Jurkat, Clone E6-1 (cell line): ENCODE measurements at regions not wholly inside any gene's neighbourhood (a gene's known extent, or its start where the extent isn't known, plus 50 kb on each side); places are given as distances from the start of the nearest gene placed in this dataset.

ENCODE experiments used
- DNase-seq: peaks from one replicate; pipeline ENCODE4 v3.0.0-alpha.2; 2011; ENCODE audit warnings: low read depth, low spot score
- H3K4me3 ChIP-seq: 2 replicates; pipeline ENCODE4 v1.5.1; 2011; ENCODE audit warnings: mild to moderate bottlenecking, low read length, control low read depth, moderate library complexity

DNA sequence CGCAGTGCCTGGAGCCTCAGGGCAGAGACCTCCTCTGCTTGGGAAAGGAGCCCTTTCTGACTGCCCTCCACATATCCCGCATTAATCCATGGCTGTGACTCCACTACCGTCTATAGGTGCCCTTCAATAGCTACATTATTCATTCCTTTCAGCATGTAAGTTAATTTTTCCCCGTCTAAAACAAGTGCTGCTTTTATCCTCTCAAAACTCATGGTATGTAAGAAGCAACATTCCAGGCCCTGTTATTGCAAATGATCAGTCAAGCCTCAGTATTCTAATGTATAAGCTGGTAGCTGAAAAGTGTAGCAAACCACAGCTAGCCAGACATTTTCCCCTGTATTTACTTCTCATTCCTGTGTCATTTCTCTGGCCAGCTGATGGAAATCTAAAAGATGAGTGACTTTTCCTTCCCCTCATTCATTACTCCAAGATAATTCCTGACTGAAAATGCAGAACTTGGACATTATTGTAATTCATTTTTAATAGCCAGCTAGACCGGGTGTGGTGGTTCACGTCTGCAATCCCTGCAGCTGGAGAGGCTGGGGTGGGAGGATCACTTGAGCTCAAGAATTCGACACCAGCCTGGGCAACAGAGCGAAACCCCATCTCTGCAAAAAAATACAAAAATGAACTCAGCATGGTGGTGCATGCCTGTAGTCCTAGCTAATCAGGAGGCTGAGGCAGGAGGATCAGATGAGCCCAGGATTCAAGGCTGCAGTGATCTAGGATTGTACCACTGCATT is 88.5 kb upstream of the SOD1 start:
- no peak overlapping the region for H3K4me3 ChIP-seq

DNA sequence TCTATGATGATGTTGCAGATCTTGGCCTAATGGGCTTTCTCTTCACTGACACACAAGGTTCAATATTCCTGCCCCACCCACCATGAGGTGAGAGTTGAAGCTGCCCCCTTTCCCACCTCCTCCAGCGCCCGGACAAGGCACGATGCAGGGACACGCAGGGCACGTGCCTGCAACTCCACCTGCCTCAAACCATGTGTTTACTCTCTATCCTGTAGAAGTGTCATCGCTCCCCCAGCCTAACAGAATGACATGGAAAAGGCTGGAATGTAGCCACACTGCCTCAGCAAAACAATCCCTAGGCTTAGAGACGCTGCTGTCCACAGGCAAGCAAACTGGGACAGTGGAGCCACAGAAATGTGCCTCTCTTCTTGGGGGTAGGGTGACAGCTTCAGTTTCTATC is 92.9 kb upstream of the SOD1 start:
- DNase-seq = no peak

More for the DNA sequence above, 88.5 kb upstream of the SOD1 start:
- DNase-seq = no peak

DNA sequence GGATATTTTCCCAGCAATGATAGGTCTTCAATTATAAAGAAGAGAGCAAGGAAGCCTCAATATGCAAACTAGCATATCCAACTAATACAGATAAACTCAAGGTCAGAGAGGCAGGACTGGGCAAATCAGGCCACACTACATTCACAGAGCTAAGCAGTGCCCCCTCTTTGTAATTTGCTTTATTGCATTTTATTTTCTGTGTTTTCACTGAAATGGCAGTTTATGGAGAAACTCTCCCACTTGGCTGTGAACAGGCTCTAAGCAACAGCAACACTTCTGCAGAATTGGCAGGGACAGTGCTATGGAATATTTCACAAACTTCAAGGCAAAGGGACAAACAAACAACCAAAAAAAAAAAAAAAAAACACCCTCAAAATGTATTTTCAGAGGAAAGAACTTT is 93.4 kb upstream of the SOD1 start:
- H3K4me3 ChIP-seq = no peak overlapping the region
- no peak for DNase-seq

More for the DNA sequence above, 92.9 kb upstream of the SOD1 start:
- no peak overlapping the region for H3K4me3 ChIP-seq

DNA sequence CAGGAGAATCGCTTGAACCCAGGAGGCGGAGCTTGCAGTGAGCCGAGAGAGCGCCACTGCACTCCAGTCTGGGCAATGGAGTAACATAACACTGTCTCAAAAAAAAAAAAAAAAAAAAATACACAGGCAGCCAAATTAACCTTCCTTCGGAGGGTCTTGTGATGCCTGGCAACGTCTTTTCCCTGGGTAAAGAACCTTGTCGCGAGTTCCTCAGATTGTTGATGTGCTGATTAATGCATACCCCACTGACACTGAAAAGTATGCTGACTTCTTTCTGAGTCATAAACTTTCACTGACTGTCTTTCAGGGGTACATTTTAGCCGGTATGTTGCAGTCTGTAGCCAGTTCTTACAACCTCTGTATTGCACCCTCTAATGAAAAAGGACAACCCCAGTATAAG is 95.1 kb upstream of the SOD1 start:
- no peak for DNase-seq
- no peak overlapping the region for H3K4me3 ChIP-seq

DNA sequence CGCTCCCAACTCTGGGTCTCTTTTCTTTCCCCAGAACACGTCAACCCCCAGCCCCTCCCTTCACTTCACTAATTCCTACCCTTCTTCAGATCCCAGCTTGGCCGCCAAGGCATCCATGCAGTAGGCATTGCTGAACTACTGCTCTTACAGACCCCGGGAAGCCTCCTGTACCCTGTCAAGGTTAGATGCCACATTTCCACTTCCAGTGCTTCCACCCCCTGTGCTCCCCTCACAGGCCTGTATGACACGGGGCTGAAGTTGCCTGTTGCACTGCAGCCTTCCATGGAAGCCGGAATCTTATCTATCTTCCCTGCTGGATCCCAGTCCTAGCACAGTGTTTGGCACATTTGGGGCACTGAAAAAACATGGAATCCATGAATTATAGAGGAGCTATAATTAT is 99.0 kb upstream of the SOD1 start:
- peak overlapping the region; percentile 98 for H3K4me3 ChIP-seq
- DNase-seq = no peak

DNA sequence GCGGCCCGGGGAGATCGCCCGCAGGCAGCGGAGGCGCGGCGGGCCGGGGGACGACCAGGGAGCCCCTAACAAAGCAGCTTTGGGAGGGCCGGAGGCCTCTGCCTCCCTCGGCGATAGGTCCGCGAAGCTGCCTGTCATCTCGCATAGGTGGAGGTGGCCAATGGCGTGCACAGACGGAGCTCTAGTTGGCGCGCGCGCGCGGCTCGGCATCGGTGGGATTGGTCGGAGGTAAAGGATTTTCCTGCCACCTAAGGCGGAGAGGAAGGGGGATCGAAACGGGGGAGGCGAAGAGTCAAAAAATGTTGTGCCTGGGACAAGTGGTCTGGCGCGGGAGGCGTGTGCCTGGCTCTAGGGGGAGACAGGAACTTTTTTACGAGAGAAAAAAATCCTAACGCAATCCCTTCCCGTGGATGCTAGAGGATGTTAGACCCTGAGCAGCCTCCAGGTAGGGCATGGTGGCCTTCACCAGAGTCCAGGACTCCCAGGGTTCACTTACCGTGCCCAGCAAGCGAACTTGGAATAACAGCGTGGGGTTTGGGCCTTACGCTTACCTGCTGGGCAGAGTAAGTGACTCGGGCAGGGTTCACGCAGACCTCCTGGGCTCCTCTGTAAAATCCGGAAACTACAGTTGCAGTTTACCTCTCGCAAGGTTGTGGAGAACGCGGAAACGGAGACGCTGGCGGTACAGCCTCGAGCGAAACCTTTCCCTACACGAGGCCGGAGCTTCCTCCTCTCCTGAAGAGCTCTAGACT is 99.9 kb upstream of the SOD1 start:
- peak; percentile 97 for DNase-seq
- peak overlapping the region; percentile 98 for H3K4me3 ChIP-seq

DNA sequence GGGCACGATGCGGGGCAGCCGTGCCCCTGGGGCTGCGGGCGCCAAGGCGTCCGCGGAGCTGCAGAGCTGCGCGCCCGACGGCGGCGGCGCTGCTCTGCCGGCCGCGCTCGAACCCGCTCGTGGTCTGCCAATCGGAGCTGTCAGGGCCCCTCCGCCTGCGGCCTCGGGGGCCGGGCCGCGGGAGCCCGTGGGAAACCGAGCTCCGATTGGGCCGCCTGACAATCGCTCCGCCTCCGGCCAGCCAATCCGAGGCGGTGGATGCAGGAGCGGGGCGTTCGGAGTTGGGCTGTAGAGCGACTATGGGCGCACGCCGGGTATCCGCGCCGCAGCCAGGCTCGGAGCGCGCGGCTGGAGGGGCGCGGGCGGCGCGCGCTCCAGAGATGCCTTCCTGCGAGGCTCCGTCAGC is 100.5 kb upstream of the SOD1 start:
- DNase-seq = peak; percentile 95
- peak overlapping the region; percentile 98 for H3K4me3 ChIP-seq

DNA sequence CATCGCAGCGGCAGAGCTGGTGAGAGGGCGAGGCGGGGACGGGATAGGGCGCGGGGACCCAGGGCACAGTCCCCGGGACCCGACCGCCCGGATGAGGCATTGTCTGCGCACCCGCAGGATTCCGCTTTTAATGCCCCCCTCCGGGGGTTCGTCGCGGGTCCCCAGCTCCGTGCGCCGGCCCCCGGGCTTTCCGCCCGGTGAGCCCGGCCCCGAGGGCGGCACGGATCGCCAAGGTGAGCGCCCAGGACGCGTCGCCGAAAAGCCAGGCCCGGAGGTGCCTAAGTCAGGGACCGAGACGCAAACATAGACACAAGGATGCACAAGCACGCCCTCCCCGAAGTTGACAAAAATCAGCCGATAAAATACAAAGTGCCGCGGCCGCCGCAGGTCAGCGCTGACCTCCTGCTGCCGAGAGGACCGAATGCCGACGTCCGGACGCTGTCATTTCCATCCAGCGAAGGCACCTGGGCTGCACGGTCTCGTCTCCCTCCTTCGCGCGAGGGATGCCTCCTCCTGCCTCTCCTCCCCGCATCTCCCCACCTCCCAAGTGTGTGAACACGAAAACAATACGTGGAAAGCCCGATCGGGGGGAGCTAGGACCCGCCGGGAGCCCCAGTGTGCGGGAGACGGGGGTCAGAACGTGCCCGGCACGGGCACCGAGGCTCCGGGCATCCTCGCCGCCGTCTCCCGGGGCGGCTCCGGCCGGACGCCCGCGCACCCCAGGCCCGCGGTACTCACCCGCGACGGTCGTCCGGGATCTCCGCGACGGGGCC is 101.1 kb upstream of the SOD1 start:
- DNase-seq = no peak

DNA sequence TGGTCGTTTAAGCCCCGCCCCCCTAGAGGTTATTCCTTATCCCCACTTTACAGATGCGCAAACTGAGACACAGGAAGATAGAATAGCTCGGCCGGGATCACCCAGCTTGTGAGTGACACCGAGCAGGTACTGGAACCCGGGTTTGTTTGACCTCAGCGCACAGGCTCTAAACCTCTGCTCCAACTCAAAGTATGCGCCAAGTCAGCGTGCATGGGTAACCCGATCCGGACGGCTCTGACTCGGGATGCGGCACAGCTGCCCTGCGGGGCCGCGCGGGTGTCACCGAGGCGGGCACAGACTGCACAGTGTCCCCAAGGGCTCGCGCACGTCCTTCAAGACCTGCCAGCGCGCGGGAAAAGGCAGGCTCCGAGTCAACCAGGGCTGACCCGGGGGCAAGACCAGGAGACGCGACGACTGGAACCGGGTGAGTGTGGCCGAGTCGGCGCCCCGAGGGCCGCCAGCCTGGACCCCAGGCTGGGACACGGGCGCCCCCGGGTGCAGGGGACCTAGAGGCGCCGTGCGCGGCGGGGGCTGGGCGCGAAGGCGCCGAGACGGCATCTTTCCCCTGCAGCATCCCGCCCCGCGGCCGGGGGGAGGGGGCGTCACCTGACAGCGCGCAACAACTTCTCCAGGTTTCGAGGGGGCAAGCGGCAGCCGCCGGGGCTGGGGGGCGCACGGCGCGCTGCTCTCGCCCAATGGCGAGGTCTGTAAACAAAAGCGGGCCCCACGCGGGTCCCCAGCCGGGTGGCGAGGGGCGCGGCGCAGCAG is 101.9 kb upstream of the SOD1 start:
- no peak for DNase-seq
- H3K4me3 ChIP-seq = peak overlapping the region; percentile 87

More for the DNA sequence above, 101.1 kb upstream of the SOD1 start:
- H3K4me3 ChIP-seq = peak overlapping the region; percentile 87

DNA sequence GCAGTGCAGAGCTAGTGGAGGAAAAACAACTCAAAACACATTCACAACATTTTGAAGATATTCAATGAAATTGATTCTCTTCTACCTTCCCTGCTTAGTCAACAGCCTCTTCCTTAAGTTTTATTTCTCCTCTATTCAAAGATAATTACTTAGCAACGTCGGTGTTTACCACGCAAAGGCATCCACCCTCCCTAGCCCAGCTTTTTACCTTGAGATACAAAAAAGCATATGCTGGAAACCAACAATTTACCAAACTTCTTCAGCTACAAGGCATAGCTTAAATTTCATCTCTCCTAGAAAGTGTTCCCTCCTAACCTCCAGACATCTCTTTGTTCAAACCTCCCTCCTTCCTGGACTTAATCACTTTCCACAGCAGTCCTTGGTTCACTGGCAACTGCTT is 102.8 kb upstream of the SOD1 start:
- DNase-seq = no peak
- no peak overlapping the region for H3K4me3 ChIP-seq

DNA sequence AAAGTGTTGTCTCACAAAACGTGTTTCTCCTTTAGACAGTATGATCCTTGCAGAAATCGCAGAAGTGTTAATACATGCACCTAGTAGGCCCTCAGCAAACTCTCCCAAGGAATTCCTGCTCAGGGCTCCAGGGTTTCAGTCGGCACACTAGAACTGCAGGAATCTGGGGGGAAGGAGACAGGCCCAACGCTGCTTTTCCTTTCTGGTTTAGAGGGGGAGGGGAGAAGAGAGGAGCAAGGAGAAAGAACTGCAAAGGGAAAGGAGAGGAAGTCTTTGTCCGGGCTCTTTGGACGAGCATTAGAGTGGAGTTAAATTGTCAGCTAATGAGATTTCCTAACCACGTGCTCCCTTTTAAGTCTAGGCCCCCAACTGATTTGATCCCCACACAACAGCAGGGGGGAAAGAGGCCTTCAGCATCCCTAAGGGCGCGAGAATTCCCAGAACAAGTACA is 103.7 kb upstream of the SOD1 start:
- DNase-seq = no peak
- no peak overlapping the region for H3K4me3 ChIP-seq

DNA sequence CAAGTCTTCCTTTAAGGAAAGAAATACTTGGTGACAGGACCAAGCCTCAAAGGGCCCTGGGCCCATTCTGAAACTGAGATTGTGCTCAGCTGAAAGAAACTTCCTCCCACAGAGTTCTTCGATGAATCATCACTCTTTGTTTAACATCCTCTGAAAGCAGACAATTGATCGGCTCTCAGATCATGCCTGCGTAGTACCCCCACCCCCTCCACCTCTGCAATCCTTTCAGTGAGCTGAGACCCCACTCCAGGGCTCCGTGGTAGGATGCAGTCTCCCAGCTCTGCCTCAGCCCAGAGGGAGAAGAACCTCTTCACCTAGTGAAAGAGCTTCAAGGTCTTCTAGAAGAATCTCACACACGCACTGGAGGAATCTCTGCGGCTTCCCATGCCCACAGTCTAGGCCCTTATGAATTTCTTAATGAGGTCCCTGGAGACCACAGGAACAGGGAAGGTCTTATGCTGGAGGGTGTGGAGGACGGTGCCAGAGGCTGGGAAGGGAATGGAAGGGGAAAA is 104.9 kb upstream of the SOD1 start:
- H3K4me3 ChIP-seq = no peak overlapping the region
- DNase-seq = no peak

DNA sequence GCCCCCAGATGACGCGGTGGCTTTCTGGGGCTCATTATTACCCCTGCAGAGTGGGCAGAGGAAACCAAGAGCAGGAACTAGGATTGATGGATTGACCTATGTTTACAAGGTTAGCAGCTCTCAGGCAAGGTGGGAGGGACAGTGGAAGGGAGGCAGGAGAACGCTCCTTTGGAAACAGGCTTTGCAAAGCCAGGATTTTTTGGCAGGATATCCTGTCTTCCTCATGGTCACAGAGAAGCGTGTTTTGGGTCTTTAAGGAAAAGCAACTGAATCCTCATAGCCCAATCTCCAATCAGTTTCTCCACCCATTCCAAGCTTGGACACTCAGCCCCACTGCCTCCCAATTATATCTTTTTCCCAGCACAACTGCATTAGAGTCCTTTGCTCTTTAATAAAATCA is 105.6 kb upstream of the SOD1 start:
- H3K4me3 ChIP-seq = no peak overlapping the region
- no peak for DNase-seq

DNA sequence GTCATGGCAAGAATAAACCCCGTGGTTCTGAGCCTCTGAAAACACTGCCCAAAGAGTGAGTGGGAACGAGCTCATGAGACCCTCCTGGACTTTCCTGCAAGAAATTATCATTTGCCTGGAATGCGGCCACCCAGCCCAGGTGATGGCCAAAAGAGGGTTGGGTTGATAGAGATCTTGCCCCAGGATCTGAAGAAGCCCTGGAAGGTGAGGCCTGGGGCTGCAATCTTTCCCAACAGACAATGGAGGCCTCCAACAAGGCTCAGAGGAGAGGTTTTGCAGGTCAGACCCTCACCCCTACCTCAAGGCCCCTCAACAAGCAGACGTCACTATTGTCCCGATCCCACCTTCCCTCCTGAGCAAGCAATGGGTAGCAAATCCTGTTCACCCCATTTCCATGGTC is 106.0 kb upstream of the SOD1 start:
- DNase-seq = no peak
- H3K4me3 ChIP-seq = no peak overlapping the region

DNA sequence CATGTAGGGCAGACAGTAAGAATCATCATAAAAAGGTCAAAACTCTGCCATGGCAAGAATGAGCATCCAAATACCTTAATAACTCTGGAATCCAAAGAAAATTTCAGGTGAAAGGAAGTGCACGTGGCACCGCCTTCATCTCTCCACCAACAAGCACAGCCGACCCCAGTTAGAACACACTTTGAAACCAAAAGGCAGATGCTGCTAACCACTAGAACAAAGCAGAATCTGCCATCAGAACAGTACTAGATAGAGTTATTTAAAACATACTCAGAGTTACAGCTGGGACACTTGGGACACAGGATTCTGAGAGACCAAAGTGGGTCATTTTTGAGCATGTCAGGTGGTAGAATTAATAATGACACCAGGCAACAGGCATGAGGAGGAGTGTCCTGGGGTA is 106.7 kb upstream of the SOD1 start:
- no peak overlapping the region for H3K4me3 ChIP-seq
- DNase-seq = no peak

DNA sequence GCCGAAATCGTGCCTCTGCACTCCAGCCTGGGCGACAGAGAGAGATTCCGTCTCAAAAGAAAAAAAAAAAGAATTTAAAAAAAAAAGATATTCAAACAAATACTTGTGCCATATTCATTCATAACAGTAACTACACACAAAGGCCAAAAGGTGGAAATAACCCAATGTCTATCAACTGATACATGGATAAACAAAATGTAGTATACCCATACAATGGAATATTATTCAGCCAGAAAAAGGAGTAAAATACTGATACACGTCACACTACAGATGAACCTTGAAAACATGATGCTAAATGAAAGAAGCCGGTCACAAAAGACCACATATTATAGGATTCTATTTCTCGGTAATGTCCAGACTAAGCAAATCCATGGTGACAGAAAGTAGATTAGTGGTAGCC is 109.4 kb upstream of the SOD1 start:
- no peak overlapping the region for H3K4me3 ChIP-seq
- DNase-seq = no peak

DNA sequence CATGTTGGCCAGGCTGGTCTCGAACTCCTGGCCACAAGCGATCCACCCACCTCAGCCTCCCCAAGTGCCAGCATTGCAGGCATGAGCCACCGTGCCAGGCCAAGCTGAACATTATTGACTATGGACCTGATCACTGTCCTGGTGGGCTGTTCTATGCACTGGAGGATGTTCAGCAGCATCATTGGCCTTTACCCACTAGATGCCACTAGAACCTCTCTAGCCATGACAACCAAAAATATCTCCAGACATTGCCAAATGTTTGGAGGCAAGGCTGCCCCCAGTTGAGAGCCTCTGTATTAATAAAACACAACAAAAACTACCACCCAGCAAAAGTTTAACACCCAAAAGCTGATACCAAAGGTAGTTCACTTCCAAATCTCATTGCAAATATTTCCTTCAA is 110.8 kb upstream of the SOD1 start:
- H3K4me3 ChIP-seq = no peak overlapping the region
- no peak for DNase-seq

DNA sequence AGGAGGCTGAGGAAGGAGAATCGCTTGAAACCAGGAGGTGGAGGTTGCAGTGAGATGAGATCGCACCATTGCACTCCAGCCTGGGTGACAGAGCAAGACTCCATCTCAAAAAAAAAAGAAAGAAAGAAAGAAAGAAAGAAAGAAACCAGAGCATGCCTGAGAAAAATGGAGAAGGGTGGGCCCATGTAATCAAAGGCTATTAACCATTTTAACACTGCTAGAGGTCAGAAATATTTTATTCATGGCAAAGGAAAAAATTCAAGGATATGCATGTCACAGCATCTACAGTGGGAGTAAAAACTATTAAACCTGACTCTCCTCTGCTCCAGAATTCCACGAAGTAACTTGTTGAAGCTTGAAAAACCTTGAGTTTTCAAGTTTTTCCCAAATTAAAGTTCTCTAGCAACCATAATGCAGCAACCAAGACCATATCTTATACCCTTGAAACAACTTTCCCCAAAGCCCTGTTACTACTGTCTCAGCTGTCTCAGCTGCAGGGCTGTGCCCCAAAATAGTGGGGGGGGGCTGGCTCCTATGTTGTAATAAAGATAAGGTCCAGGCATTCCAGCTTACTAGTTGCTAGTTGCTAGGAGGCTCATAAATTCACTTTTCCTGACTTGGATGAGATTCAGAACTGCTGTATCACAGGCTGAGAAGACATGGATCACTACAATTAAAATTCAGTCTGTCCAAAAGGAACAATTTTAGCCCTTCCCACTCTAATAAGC is 112.9 kb upstream of the SOD1 start:
- DNase-seq = no peak
- H3K4me3 ChIP-seq = no peak overlapping the region
